HepG2 (cell line): ENCODE measurements at regions not wholly inside any gene's neighbourhood (a gene's known extent, or its start where the extent isn't known, plus 50 kb on each side); places are given as distances from the start of the nearest gene placed in this dataset.

Experiments
- ARID5B ChIP-seq: IDR thresholded peaks from 2 replicates; pipeline ENCODE4 v1.4.0; 2020; ENCODE audit warnings: mild to moderate bottlenecking, missing genetic modification reagents
- FOXA1 ChIP-seq, 2 experiments: fragments of 450-650 bp in 1 of 2; sonication (generic) in 1 of 2; formaldehyde crosslinking in 1 of 2; IDR thresholded peaks; 2 replicates each; pipeline versions ENCODE4 v1.4.0 to v1.6.1; 2016 to 2020; ENCODE audit warnings: missing genetic modification reagents in 1 of 2
- HHEX ChIP-seq: IDR thresholded peaks from 2 replicates; pipeline ENCODE4 v1.6.1; 2016; ENCODE audit warnings: control low read depth
- IKZF5 ChIP-seq: IDR thresholded peaks from 2 replicates; pipeline ENCODE4 v1.6.1; 2018; ENCODE audit warnings: missing genetic modification reagents, mild to moderate bottlenecking, missing compliant biosample characterization
- IRX3 ChIP-seq: sonication (generic); formaldehyde crosslinking; IDR thresholded peaks from 2 replicates; pipeline ENCODE4 v1.8.1; 2023; ENCODE audit warnings: mild to moderate bottlenecking, low read depth, missing genetic modification reagents, borderline replicate concordance
- MATR3 ChIP-seq: sonication (generic); formaldehyde crosslinking; IDR thresholded peaks from 2 replicates; pipeline ENCODE4 v1.4.0; 2020; ENCODE audit warnings: missing genetic modification reagents
- MAX ChIP-seq: IDR thresholded peaks from 2 replicates; pipeline ENCODE4 v1.6.1; 2012; ENCODE audit warnings: inconsistent platforms
- NCOA2 ChIP-seq: sonication (generic); formaldehyde crosslinking; IDR thresholded peaks from 2 replicates; pipeline ENCODE4 v1.8.0; 2022; ENCODE audit warnings: inconsistent platforms
- PRDM10 ChIP-seq: sonication (generic); formaldehyde crosslinking; IDR thresholded peaks from 2 replicates; pipeline ENCODE4 v1.4.0; 2020; ENCODE audit warnings: low read depth, missing genetic modification reagents
- REPIN1 ChIP-seq: sonication (generic); formaldehyde crosslinking; IDR thresholded peaks from 2 replicates; pipeline ENCODE4 v1.8.0; 2022; ENCODE audit warnings: missing genetic modification reagents, low read depth, mild to moderate bottlenecking, borderline replicate concordance
- ZC3H4 ChIP-seq: sonication (generic); formaldehyde crosslinking; IDR thresholded peaks from 2 replicates; pipeline ENCODE4 v1.4.0; 2020; ENCODE audit warnings: missing genetic modification reagents, borderline replicate concordance
- ZNF12 ChIP-seq: sonication (generic); formaldehyde crosslinking; IDR thresholded peaks from 2 replicates; pipeline ENCODE4 v1.5.0; 2020; ENCODE audit warnings: missing genetic modification reagents
- ZNF331 ChIP-seq: sonication (generic); formaldehyde crosslinking; IDR thresholded peaks from 2 replicates; pipeline ENCODE4 v1.4.0; 2020; ENCODE audit warnings: missing genetic modification reagents
- ZNF335 ChIP-seq: sonication (generic); formaldehyde crosslinking; IDR thresholded peaks from 2 replicates; pipeline ENCODE4 v1.4.0; 2020; ENCODE audit warnings: missing genetic modification reagents
- ZNF343 ChIP-seq: sonication (generic); formaldehyde crosslinking; IDR thresholded peaks from 2 replicates; pipeline ENCODE4 v1.4.0; 2020; ENCODE audit warnings: mild to moderate bottlenecking, missing genetic modification reagents
- ZNF362 ChIP-seq: sonication (generic); formaldehyde crosslinking; IDR thresholded peaks from 2 replicates; pipeline ENCODE4 v1.4.0; 2020; ENCODE audit warnings: missing genetic modification reagents, mild to moderate bottlenecking, borderline replicate concordance
- ZNF501 ChIP-seq: sonication (generic); formaldehyde crosslinking; IDR thresholded peaks from 2 replicates; pipeline ENCODE4 v1.5.1; 2020; ENCODE audit warnings: mild to moderate bottlenecking, moderate library complexity, missing genetic modification reagents
- ZNF7 ChIP-seq: IDR thresholded peaks from 2 replicates; pipeline ENCODE4 v1.6.1; 2016; ENCODE audit warnings: missing biosample characterization, missing genetic modification reagents

GRCh38 chr10:78997635-78998618 lies 70.8 kb upstream of the ZMIZ1 start (continued):
- TF ChIP-seq ZNF362 (no peak), IKZF5 (0 out of 2 replicates have a peak, but pooled peaks have one; percentile 49), ZNF12 (CRISPR knock-in tag) (0 out of 2 replicates have a peak, but pooled peaks have one; percentile 50), PRDM10 (CRISPR knock-in tag) (no peak), ARID5B (CRISPR knock-in tag) (peak; percentile 60), HHEX (CRISPR knock-in tag) (no peak), REPIN1 (CRISPR knock-in tag) (no peak), ZNF331 (CRISPR knock-in tag) (peak; percentile 67; the same call in 1 of the 2 replicates), FOXA1 (IDR thresholded peaks at IDR 0.05) (no peak), FOXA1 (CRISPR knock-in tag; IDR thresholded peaks at IDR 0.05) (peak; percentile 62), MATR3 (CRISPR knock-in tag) (no peak), ZC3H4 (CRISPR knock-in tag) (no peak), ZNF501 (CRISPR knock-in tag) (0 out of 2 replicates have a peak, but pooled peaks have one; percentile 24), NCOA2 (CRISPR knock-in tag) (peak; percentile 57; the same call in 1 of the 2 replicates), MAX (peak; percentile 85), ZNF343 (CRISPR knock-in tag) (no peak), ZNF335 (no peak), ZNF7 (CRISPR knock-in tag) (no peak), IRX3 (no peak)
